ENCODE measurements at regions not wholly inside any gene's neighbourhood (a gene's known extent, or its start where the extent isn't known, plus 50 kb on each side); places are given as distances from the start of the nearest gene placed in this dataset.

DNA sequence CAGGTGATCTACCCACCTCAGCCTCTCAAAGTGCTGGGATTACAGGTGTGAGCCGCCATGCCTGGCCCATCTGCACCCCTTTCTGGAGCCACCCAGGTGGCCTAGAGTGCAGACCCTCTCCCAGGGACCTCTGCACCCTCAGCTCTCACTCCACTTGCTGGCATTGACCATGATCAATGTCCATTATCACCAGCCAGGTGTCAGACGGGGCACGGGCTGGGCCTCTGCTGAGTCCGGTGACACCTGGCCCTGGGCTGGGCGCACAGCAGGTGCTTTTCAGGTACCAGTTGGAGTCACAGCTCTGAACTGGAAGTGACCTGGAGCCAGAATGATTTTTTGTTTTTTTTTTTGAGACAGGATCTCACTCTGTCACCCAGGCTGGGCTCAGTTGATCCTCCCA is 91.8 kb upstream of the PMEPA1 start (continued):
- no peak for TF ChIP-seq NANOG (IDR thresholded peaks at IDR 0.05; ENCODE audit: insufficient read depth, low read depth, low read length, poor library complexity, severe bottlenecking)
- no peak for TF ChIP-seq CTBP2 (IDR thresholded peaks at IDR 0.05; ENCODE audit: borderline replicate concordance, insufficient read depth, insufficient read length, low read length)

Measured in H1 (cell line).